IMR-90 (cell line): ENCODE measurements at regions not wholly inside any gene's neighbourhood (a gene's known extent, or its start where the extent isn't known, plus 50 kb on each side); places are given as distances from the start of the nearest gene placed in this dataset.

Experiments used
- MAZ ChIP-seq: IDR thresholded peaks from 2 replicates; pipeline ENCODE4 v1.6.1; 2012; ENCODE audit warnings: low read depth, mild to moderate bottlenecking, low read length, improper control_type of control experiment, moderate library complexity, borderline replicate concordance
- POLR2A ChIP-seq: IDR thresholded peaks from 2 replicates; pipeline ENCODE4 v1.6.1; 2012; ENCODE audit warnings: mild to moderate bottlenecking, low read depth, low read length
- RAD21 ChIP-seq: IDR thresholded peaks from 2 replicates; pipeline ENCODE4 v1.6.1; 2012; ENCODE audit warnings: low read length, improper control_type of control experiment
- TF ChIP-seq, protein P1 (sequence below): conservative IDR thresholded peaks from 2 replicates; pipeline ENCODE4 v1.5.1; 2012; ENCODE audit warnings: mild to moderate bottlenecking, low read depth, low read length, improper control_type of control experiment

GRCh38 chr1:187877220-187877619, 1048.5 kb downstream of the PLA2G4A start:
- TF ChIP-seq POLR2A (no peak), RAD21 (no peak), MAZ (no peak)
- TF ChIP-seq, protein P1, sequence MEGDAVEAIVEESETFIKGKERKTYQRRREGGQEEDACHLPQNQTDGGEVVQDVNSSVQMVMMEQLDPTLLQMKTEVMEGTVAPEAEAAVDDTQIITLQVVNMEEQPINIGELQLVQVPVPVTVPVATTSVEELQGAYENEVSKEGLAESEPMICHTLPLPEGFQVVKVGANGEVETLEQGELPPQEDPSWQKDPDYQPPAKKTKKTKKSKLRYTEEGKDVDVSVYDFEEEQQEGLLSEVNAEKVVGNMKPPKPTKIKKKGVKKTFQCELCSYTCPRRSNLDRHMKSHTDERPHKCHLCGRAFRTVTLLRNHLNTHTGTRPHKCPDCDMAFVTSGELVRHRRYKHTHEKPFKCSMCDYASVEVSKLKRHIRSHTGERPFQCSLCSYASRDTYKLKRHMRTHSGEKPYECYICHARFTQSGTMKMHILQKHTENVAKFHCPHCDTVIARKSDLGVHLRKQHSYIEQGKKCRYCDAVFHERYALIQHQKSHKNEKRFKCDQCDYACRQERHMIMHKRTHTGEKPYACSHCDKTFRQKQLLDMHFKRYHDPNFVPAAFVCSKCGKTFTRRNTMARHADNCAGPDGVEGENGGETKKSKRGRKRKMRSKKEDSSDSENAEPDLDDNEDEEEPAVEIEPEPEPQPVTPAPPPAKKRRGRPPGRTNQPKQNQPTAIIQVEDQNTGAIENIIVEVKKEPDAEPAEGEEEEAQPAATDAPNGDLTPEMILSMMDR, result no peak
